GM13976 (cell line): ENCODE measurements at regions not wholly inside any gene's neighbourhood (a gene's known extent, or its start where the extent isn't known, plus 50 kb on each side); places are given as distances from the start of the nearest gene placed in this dataset.
A peak's percentile ranks its signal among the peaks of the same experiment; 100 is the strongest.
"Not testable (repeated sequence)": the region's sequence is repeated elsewhere in the genome, so short reads cannot be mapped to it uniquely, and the experiment has no call there.

ENCODE experiments used
- DNase-seq: peaks from one replicate; pipeline ENCODE4 v3.0.0; 2012; ENCODE audit warnings: low spot score
- CTCF ChIP-seq: IDR thresholded peaks from 2 replicates; pipeline ENCODE4 v1.5.1; 2012; ENCODE audit warnings: borderline replicate concordance, mild to moderate bottlenecking; ENCODE audit not compliant: insufficient read depth; ENCODE audit errors: extremely low read depth, missing control alignments, control extremely low read depth
- in situ Hi-C: fragments of 300-500 bp; cut with MboI; formaldehyde crosslinking; loops from one replicate; pipeline ENCODE4 v1.12.0; 2022; ENCODE audit warnings: low sequenced_read_pairs, mixed read lengths, inconsistent platforms; ENCODE audit not compliant: unreplicated experiment

GRCh38 chr6:144468709-144469108, 183.6 kb downstream of the UTRN start:
- TF ChIP-seq CTCF, result no peak
- in situ Hi-C loops, result no loop called here
- no peak for DNase-seq

DNA sequence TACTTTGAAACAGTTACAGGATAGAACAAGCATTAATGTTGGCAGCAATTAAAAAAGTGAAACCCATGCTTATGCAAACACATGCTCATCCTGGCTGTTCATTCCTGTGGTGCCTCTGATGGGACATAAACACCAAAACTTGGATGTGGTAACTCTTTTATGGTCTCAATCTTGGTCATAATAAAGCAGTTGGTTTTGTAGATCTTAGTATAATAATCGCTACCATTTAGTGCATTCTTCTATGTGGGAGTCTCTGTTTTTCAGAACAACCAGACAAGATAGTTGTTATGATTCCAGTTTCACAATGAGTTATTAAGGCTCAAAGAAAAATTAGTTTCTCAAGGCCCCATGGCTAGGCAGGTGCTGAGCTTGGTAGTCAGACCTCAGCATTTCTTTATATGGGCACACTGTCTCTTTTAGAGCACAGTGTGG, 184.0 kb downstream of the UTRN start:
- DNase-seq, result peak; percentile 60
- no peak for TF ChIP-seq CTCF
- in situ Hi-C loops, result no loop called here

DNA sequence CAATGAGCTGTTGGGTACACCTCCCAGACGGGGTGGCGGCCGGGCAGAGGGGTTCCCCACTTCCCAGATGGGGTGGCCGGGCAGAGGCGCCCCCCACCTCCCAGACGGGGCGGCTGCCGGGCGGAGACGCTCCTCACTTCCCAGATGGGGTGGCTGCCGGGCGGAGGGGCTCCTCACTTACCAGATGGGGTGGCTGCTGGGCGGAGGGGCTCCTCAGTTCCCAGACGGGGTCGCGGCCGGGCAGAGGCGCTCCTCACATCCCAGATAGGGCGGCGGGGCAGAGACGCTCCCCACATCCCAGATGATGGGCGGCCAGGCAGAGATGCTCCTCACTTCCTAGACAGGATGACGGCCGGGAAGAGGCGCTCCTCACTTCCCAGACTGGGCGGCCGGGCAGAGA, 185.1 kb downstream of the UTRN start:
- DNase-seq, in situ Hi-C loops: not testable (repeated sequence)

- no peak for DNase-seq
- in situ Hi-C loops, result no loop called here
- TF ChIP-seq CTCF, result no peak
Measured at GRCh38 chr6:144471986-144472385, 186.9 kb downstream of the UTRN start.

GRCh38 chr6:144474290-144474689, 189.2 kb downstream of the UTRN start:
- in situ Hi-C loops, result no loop called here

GRCh38 chr6:144474904-144475303, 189.8 kb downstream of the UTRN start:
- DNase-seq, result no peak
- no peak for TF ChIP-seq CTCF
- in situ Hi-C loops, result no loop called here

More at GRCh38 chr6:144474290-144474689, 189.2 kb downstream of the UTRN start:
- no peak for TF ChIP-seq CTCF
- DNase-seq, result no peak

- no peak for TF ChIP-seq CTCF
- no peak for DNase-seq
- in situ Hi-C loops, result no loop called here
Measured at GRCh38 chr6:144475411-144475810, 190.3 kb downstream of the UTRN start.

GRCh38 chr6:144476286-144476685, 191.2 kb downstream of the UTRN start:
- in situ Hi-C loops, result no loop called here
- DNase-seq, result no peak
- TF ChIP-seq CTCF, result no peak
